CD4-positive, alpha-beta T cell treated with Interleukin-6 for 4 hours (primary cell): ENCODE measurements at regions not wholly inside any gene's neighbourhood (a gene's known extent, or its start where the extent isn't known, plus 50 kb on each side); places are given as distances from the start of the nearest gene placed in this dataset.

Experiments
- DNase-seq: peaks from one replicate; pipeline ENCODE4 v3.0.0-alpha.2; 2020; ENCODE audit warnings: mixed read lengths

- no peak for DNase-seq
These were observed 79.4 kb upstream of the ZNF507 start for GRCh38 chr19:32265995-32266394.

GRCh38 chr19:32266460-32266859 lies 79.0 kb upstream of the ZNF507 start:
- DNase-seq: no peak

DNA sequence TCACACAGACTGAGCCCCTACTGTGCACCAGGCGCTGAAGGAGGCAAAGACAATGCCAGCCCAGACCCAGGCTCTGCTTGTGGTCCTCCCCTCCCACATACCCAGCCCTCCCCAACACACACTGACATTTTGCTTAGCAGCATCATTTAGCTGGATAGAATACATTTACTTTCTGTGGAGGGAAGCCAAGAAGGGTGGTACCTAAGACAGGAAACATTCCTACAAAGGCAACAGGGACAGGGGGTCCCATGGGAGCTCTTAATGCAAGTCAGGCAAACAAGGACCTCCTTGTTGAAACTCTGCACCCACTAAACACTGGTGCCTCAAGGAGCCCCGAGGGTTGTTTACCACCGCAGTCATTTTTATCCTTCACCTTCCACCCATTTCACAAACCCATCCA lies 77.0 kb upstream of the ZNF507 start:
- no peak for DNase-seq

DNA sequence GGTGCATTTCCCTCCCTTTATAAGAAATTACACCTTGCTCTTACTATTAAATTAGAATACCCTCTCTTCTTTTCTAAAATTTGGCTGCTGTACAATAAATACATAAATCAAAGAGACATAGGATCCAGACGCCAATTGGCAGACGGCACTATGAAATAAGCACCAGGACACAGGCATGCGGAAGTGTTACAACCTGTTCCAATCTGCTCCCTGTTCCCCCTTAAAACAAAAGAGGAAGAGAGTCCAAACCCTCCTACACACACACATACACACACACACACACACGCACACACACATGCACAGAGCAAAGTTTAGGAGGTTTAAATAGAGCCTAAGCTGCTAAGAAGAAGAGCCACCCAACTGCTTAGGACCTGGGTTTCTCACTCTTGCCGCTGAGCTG lies 75.6 kb upstream of the ZNF507 start:
- DNase-seq: no peak

GRCh38 chr19:32273483-32273882 lies 71.9 kb upstream of the ZNF507 start:
- no peak for DNase-seq

- DNase-seq: no peak
These were observed 58.3 kb upstream of the ZNF507 start for GRCh38 chr19:32287086-32287485.

DNA sequence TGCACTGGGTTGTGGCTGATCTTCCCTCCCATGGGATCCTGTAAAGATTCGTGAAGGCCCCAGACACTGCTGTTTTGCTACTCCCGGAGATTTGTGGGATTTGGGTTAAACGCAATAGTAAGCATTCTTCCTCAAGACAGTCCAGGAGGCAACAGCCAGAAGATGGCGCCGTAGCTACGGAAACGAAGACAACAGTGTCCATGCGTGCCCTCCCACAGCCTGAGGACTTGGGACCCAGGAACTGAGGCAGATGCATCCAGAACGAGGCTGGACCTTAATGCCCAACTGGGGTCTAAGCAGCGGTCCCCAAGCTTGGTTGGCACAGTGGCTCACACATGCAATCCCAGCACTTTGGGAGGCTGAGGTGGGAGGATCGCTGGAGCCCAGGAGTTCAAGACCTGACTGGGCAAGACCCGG lies 57.6 kb upstream of the ZNF507 start:
- DNase-seq: no peak

GRCh38 chr19:32289566-32290210 lies 55.7 kb upstream of the ZNF507 start:
- DNase-seq: no peak

- DNase-seq: no peak
These were observed 53.5 kb upstream of the ZNF507 start for GRCh38 chr19:32291876-32292275.

- DNase-seq: no peak
These were observed 50.5 kb upstream of the ZNF507 start for GRCh38 chr19:32294871-32295438.
